ENCODE measurements at regions not wholly inside any gene's neighbourhood (a gene's known extent, or its start where the extent isn't known, plus 50 kb on each side); places are given as distances from the start of the nearest gene placed in this dataset.

DNA sequence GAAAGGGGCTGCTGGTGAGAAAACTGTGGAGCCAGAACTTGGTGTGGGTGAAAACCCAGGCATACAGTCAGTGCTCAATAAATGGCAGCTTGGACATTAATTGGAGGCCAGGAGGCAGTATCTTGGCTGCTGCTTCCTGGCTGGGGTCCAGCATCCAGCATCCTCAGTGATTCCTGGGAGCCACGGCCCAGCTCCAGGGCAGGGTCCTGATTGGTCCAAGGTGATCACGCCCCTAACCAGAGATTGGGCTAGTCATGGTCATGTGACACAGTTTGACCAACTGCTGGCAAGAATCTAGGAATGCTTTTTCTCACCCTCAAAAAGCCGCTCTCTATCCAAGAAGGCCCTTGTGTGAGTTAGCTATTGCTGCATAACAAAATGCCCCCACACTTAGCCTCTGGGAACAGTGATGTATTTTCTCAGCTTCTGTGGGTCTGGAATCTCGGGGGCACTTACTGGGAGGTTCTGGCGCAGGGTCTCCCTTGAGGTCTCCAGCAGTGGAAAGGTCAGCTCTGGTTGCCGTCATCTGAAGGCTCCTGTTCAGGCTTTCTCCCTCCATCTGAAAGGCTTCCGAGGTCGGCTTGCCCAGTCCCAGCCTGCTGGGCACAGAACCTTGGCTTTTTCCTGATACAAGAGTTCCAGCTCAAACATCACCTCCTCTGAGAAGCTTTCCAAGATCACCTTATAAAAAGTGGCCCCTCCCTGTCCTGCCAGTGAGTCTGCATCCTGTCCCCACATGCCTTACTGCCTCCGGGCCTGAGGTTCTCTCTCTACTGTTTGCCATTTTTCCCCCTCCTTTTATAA is 119.2 kb upstream of the NCOR2 start:
- no peak for DNase-seq

GRCh38 chr12:124685689-124686369 is 118.4 kb upstream of the NCOR2 start:
- DNase-seq, result no peak

DNA sequence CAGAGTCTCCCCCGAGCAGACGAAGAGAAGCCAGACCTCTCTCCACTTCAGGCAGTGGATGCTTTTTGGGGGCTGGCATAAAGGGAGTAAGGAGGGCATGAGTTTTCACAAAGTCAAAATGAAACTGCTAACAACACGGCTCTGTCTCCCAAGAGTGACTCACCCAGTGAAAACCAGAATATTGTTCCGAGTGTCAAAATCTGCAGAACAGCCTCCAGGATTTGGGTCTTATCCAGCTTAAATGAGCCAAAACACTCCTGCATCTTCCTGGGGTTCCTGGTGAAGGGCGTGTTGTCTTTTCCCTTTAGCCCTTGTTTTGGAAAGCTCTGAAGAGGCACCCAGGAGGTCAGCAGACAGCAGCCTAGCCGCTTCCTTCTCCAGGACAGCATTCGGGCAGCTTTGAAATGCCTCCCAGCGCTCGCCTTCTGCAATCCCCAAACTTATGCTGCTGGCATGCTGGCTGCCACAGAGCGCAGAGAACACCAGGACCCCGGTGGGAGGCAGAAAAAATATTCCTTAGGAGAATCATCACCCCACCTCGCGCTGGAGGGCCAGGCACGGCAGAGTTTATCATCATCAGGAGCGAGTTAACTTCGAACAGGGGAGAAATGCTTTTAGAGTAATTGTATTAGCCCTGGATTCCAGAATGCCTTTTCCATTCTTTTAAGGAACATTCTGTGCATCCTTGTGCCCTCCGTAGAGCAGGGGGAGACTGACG is 117.7 kb upstream of the NCOR2 start:
- DNase-seq, result no peak

DNA sequence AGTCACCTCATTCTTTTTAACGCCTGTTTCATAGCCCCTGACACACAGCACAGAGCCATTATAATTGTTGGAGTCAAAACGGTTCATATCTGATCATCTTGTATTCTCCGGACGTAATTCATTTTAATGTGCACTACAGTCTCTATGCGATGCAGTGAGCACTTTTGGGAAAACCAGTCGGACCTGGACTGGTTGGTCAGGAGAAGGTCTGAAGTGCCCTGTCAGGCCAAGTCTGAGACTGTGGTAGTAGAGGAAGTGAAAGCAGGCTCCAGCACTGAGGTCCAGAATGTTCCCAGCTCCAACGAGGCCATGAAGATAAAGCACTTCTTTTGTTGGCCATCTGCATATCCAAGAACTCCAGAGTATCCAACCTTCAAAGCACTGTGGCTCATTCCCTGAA is 117.1 kb upstream of the NCOR2 start:
- DNase-seq, result no peak

DNA sequence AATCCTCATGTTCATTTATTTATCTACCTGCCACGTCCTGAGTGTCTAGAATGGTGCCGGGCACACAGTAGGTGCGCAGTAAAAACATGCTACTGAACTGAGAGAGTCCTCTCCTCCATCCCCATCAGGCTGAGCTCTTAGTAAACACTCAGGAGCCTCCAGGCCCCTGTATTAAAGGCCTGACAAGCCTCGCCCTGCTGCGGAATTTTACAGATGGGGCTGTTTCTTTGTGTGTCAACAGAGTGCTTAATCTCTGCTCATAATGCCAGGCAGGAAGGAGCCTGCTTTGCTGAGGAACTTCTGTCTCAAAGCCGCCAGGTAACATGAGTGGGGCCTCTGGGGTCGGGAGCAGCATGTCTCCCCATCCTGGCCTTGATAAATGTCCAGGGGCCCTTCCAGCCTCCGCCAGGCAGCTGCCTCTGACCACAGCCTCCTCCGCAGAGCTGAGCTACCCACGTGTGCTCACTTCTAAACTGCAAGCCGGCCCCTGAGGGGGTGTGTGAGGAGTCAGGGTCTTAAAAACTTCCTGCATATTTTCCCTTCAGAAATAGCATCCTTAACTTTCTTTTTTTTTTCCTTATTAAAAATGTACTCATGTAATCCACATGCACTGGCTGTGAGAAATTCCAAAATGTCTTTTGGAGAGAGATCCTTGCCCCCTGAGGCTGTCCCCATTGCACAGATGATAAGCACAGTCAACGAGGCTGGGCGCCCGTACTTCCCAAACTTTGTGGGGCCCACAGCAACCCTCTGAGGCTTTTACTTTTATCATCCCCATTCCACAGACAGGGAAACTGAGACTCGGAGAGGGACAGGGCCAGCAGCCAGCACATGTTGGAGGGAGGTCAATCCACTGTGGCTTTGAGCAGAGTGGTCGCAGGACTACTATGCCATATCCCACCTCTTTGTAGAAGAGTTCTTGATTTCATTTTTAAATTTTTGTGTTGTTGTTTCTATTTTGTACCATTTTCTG is 116.0 kb upstream of the NCOR2 start:
- no peak for DNase-seq

DNA sequence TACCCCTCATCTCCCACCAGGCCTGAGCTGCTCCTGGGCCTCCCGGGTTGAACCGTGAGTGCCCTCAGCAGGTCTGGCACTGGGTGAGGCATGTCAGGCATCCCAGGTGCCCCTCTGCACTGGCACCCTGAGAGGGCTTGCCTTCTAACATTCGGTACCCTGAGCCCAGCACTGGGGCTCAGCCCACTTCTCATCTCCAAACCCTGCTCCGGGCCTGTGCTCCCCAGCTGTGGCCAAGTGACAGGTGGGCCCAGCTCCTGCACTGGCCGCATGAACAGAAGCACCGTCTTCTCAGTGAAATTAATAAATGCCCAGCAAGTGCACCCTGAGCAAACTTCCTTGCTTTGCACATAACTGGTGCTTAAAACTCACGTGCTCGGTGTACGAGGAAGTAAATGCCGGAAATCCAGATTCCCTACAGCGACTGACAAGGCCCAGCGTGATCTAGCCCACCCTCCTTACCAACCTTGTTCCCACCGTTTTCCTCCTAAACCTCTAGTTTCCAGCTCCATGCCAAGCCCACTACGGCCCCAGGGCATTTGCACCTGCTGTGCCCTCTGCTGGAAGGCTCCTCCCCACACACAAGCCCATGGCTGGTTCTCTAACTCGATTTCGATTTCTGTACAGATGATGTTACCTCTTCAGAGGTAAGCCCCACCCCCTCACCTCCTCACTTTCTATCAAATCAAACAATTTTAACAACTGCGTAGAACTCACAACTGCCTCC is 115.2 kb upstream of the NCOR2 start:
- DNase-seq, result no peak

DNA sequence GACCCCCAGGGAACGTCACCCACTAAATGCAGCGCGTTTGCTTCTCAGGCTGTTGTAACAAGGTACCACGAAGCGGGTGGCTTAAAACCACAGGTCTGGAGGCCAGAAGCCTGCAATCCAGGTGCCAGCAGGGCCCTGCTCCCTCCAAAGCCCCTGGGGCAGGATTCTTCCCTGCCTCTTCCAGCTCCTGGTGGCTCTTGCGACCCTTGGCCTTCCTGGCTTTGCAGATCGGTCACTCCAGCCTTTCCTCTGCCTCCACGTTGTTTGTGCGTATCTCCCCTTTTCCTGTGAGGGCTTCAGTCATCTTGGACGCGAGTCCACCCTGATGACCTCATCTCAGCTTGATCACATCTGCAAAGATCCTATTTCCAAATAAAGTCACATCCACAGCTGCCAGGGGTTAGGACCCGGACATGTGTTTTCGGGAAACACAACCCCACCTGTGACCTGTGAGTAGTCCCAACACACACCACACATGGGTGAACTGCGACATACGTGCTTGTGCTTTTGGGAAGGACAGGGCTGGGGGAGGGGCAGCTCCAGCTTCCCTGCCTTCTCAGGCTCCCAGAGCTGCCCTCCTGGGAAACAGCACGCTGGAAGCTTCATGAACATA is 114.5 kb upstream of the NCOR2 start:
- DNase-seq, result no peak

GRCh38 chr12:124680863-124681778 is 113.7 kb upstream of the NCOR2 start:
- no peak for DNase-seq

DNA sequence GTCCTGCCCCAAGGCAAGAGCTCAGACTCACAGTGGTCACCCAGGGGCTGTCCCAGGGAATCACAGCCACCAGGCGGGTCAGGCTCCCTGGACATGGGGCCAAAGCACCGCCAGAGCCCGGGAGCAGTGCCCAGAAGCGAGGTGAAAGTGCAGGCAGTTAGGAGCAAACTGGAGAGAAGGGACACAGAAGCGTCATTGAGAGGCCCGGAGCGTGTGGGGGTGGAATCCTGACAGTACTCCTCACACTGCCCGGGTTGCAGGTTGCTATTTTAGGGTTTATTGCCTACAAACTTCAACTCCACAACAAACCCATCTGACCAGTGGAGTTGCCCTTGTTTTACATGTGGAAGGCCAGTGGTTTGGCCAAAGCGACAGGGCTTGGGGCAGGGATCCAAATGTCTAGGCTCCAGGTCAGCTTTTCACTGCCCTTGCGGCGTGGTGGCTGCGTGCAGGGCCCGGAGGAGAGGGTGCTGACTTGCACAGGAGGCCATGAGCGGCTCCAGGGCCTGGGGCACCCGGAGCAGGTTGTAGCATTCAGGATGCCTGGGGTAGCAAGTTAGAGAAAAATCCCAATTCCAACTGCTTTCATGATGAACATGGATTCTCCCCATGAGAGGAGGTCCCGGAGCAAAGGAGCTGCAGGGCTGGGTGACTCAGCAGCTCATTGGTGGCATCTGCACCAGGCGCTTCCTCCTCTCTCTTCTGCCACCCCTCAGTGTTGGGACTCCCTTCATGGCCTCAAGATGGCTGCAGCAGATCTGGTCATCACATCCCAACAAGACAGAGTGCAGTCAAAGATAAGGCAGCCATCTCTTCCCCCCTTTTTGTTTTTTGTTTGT is 112.3 kb upstream of the NCOR2 start:
- DNase-seq, result no peak

GRCh38 chr12:124679047-124679446 is 111.6 kb upstream of the NCOR2 start:
- no peak for DNase-seq

DNA sequence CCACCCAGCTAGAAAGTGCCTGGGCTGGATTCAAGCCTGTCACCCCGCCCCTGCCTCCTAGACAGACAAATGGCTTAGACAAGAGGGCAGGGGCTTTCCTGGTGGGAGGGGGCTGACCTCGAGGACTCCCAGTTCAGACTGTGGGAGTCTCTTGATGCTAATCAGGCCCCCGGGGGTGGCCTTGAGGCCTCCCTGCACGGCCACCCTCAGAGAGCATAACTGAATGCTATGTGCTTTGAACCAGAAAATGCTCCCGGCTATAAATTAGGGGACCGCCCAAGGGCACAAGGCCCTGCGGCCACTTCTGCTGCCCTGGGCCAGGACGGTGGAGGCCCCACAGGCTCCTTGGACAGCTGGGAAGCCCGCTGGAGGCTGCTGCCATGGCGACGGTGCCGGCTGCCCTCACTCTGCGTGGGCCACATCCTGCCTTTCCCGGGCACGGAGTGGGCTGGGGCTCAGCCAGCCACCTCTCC is 111.0 kb upstream of the NCOR2 start:
- DNase-seq, result no peak

- no peak for DNase-seq
Measured at GRCh38 chr12:124677552-124678356, 110.3 kb upstream of the NCOR2 start.

DNA sequence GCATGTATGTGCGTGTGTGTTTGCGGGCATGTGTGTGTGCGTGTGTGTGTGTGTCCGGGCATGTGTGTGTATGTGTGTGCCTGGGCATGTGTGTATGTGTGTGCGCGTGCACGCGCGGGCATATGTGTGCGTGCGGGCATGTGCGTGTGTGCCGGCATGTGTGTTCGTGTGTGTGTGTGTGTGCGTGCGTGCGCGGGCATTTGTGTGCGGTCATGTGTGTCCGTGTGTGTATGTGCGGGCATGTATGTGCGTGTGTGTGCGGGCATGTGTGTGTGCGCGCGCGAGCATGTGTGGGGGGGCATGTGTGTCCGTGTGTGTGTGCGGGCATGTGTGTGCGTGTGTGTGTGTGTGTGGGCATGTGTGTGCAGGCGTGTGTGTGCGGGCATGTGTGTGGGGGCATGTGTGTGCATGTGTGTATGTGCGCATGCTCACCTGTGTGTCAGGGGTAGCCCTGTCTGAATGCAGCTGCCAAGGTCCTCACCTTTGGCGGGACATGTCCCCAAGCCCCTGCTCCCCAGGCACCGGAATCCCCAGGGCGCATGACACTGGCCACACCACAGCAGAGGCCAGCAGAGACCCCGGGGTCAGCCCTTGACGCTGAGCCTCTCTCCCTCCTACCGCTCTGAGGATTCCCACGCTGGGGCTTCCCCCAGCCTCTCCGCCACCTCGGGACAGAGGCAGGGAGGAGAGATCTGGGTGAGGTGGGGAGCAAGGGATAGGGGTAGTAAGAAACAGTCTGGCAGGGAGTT is 109.5 kb upstream of the NCOR2 start:
- DNase-seq, result no peak

DNA sequence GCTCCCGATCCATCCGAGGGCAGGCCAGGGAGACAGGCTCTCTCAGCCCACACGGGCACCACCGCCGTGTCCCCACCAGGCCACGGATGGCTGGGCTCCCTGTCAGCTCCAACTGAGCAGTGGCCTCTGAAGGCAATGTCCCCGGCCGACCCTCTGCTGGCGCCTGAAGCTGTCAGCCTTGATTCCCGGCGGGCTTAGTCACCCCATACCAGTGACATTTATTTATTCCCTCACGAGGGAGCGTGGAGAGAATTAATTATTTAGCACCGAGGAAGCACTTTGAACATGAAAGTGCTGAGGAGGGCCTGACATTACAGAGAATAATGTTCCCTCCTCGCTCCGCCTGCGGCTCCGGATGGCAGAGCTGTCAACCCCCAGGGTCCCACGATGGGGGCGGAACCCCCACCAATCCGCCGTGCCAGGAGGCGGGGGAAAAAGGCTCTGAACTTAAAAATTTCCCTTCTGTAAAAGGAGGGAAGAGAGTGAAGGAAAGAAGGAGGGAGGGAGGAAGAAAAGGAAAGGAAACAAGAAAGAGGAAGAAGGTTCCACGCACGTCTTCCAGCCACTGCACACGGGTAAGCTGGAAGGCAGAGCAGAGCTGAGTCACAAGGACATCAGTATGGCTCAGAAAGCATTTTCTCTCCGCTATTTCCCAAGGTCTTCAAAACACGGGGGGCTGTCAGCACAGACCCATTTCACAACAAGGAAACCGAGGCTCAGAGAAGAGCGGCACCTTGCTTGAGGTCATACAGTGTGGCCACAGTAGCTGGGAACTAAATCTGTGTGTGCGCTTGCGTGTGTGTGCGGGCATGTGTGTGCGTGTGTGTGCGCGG is 108.7 kb upstream of the NCOR2 start:
- no peak for DNase-seq

DNA sequence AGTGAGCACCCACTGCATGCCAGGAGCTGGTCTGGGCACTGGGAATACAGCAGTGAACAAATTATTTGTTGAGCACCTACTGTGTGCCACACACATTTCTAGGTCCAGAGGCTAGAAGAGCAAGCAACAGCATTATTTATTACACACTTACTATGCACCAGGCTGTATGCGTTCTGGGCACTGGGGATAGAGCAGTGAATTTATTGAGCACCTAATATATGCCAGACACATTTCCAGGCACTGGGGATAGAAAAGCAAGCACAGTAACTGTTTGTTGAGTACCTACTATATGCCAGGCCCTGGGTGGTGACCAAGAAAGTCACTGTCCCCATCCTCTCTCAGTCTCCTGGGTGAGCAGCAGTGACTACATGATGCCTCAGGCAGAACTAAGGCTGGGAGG is 107.5 kb upstream of the NCOR2 start:
- DNase-seq, result no peak

GRCh38 chr12:124673801-124674617 is 106.6 kb upstream of the NCOR2 start:
- peak; percentile 90 for DNase-seq

Data from DMS 273 treated with DMSO at 0.1 percent for 48 hours (cell line).